ENCODE measurements at regions not wholly inside any gene's neighbourhood (a gene's known extent, or its start where the extent isn't known, plus 50 kb on each side); places are given as distances from the start of the nearest gene placed in this dataset.

GRCh38 chr3:174398761-174399160, 460.4 kb upstream of the NAALADL2 start:
- DNase-seq (ENCODE audit: low read depth in 4 of 4, low spot score in 3 of 4) = no peak

GRCh38 chr3:174403831-174404230, 455.3 kb upstream of the NAALADL2 start:
- DNase-seq (ENCODE audit: low read depth in 4 of 4, low spot score in 3 of 4) = no peak

GRCh38 chr3:174408310-174408709, 450.8 kb upstream of the NAALADL2 start:
- no peak for DNase-seq (ENCODE audit: low read depth in 4 of 4, low spot score in 3 of 4)

- DNase-seq (ENCODE audit: low read depth in 4 of 4, low spot score in 3 of 4) = no peak
Observed at GRCh38 chr3:174409086-174409743, 449.9 kb upstream of the NAALADL2 start.

- no peak for DNase-seq (ENCODE audit: low read depth in 4 of 4, low spot score in 3 of 4)
Observed at GRCh38 chr3:174413062-174413912, 445.8 kb upstream of the NAALADL2 start.

- DNase-seq (ENCODE audit: low read depth in 4 of 4, low spot score in 3 of 4) = no peak
Observed at GRCh38 chr3:174414902-174415301, 444.2 kb upstream of the NAALADL2 start.

GRCh38 chr3:174417573-174417972, 441.6 kb upstream of the NAALADL2 start:
- no peak for DNase-seq (ENCODE audit: low read depth in 4 of 4, low spot score in 3 of 4)

GRCh38 chr3:174419216-174419615, 439.9 kb upstream of the NAALADL2 start:
- DNase-seq (ENCODE audit: low read depth in 4 of 4, low spot score in 3 of 4) = no peak

GRCh38 chr3:174423936-174424335, 435.2 kb upstream of the NAALADL2 start:
- DNase-seq (ENCODE audit: low read depth in 4 of 4, low spot score in 3 of 4) = no peak

- no peak for DNase-seq (ENCODE audit: low read depth in 4 of 4, low spot score in 3 of 4)
Observed at GRCh38 chr3:174424656-174425055, 434.5 kb upstream of the NAALADL2 start.

GRCh38 chr3:174425422-174425821, 433.7 kb upstream of the NAALADL2 start:
- DNase-seq (ENCODE audit: low read depth in 4 of 4, low spot score in 3 of 4) = no peak

GRCh38 chr3:174430986-174431385, 428.1 kb upstream of the NAALADL2 start:
- DNase-seq (ENCODE audit: low read depth in 4 of 4, low spot score in 3 of 4) = no peak

GRCh38 chr3:174431717-174432116, 427.4 kb upstream of the NAALADL2 start:
- no peak for DNase-seq (ENCODE audit: low read depth in 4 of 4, low spot score in 3 of 4)

- peak in 1 of 4 donors; percentile 44 for DNase-seq (ENCODE audit: low read depth in 4 of 4, low spot score in 3 of 4)
Observed at GRCh38 chr3:174436367-174436766, 422.8 kb upstream of the NAALADL2 start.

GRCh38 chr3:174438501-174439145, 420.5 kb upstream of the NAALADL2 start:
- no peak for DNase-seq (ENCODE audit: low read depth in 4 of 4, low spot score in 3 of 4)

GRCh38 chr3:174439331-174440252, 419.5 kb upstream of the NAALADL2 start:
- DNase-seq (ENCODE audit: low read depth in 4 of 4, low spot score in 3 of 4) = peak in 3 of 4 donors; percentile 27 to 36 (median 32)

- DNase-seq (ENCODE audit: low read depth in 4 of 4, low spot score in 3 of 4) = peak in 2 of 4 donors; percentile 20 to 43
Observed at GRCh38 chr3:174440253-174440701, 418.9 kb upstream of the NAALADL2 start.

- peak; percentile 68 to 78 (median 76) for DNase-seq (ENCODE audit: low read depth in 4 of 4, low spot score in 3 of 4)
Observed at GRCh38 chr3:174440741-174441587, 418.2 kb upstream of the NAALADL2 start.

- no peak for DNase-seq (ENCODE audit: low read depth in 4 of 4, low spot score in 3 of 4)
Observed at GRCh38 chr3:174441588-174442301, 417.4 kb upstream of the NAALADL2 start.
